ENCODE measurements at regions not wholly inside any gene's neighbourhood (a gene's known extent, or its start where the extent isn't known, plus 50 kb on each side); places are given as distances from the start of the nearest gene placed in this dataset.

GRCh38 chr11:26777372-26777808, 55.5 kb upstream of the SLC5A12 start:
- intact Hi-C loops (cut with DNase I; ENCODE audit: low total_unique reads), result no loop called here
- H3K27ac ChIP-seq, result no peak overlapping the region
- H3K27me3 ChIP-seq, result no peaks in the 10 kb centered on the region
- DNase-seq (ENCODE audit: low spot score in 2 of 2), result no peak
- no peaks in the 10 kb centered on the region for H3K9me3 ChIP-seq
- no peaks in the 10 kb centered on the region for H3K36me3 ChIP-seq
- no peak overlapping the region for H3K4me3 ChIP-seq
- H3K4me1 ChIP-seq, result no peaks in the 10 kb centered on the region
- TF ChIP-seq POLR2AphosphoS5 (IDR thresholded peaks at IDR 0.05) (no peak), CTCF (IDR thresholded peaks at IDR 0.05) (no peak), POLR2A (IDR thresholded peaks at IDR 0.05) (no peak)

- Histone ChIP-seq H3K27me3 (no peaks in the 10 kb centered on the region), H3K27ac (no peak overlapping the region), H3K9me3 (no peaks in the 10 kb centered on the region), H3K36me3 (no peaks in the 10 kb centered on the region), H3K4me1 (no peaks in the 10 kb centered on the region), H3K4me3 (no peak overlapping the region)
- intact Hi-C loops (cut with DNase I; ENCODE audit: low total_unique reads), result no loop called here
- no peak for DNase-seq (ENCODE audit: low spot score in 2 of 2)
- TF ChIP-seq POLR2AphosphoS5 (IDR thresholded peaks at IDR 0.05) (no peak), POLR2A (IDR thresholded peaks at IDR 0.05) (no peak), CTCF (IDR thresholded peaks at IDR 0.05) (no peak)
Observed at GRCh38 chr11:26778000-26778757, 56.3 kb upstream of the SLC5A12 start.

- intact Hi-C loops (cut with DNase I; ENCODE audit: low total_unique reads), result no loop called here
- no peaks in the 10 kb centered on the region for H3K36me3 ChIP-seq
- H3K9me3 ChIP-seq, result peaks cover 5 to 11% of the 10 kb centered on the region in 2 donors
- TF ChIP-seq POLR2A (IDR thresholded peaks at IDR 0.05) (no peak), CTCF (IDR thresholded peaks at IDR 0.05) (no peak), POLR2AphosphoS5 (IDR thresholded peaks at IDR 0.05) (no peak)
- H3K27me3 ChIP-seq, result no peaks in the 10 kb centered on the region
- H3K4me1 ChIP-seq, result no peaks in the 10 kb centered on the region
- no peak overlapping the region for H3K27ac ChIP-seq
- no peak overlapping the region for H3K4me3 ChIP-seq
- DNase-seq (ENCODE audit: low spot score in 2 of 2), result no peak
Observed at GRCh38 chr11:26779074-26779865, 57.4 kb upstream of the SLC5A12 start.

- intact Hi-C loops (cut with DNase I; ENCODE audit: low total_unique reads), result no loop called here
Observed at GRCh38 chr11:26780376-26781085, 58.7 kb upstream of the SLC5A12 start.

More at GRCh38 chr11:26780376-26781085, 58.7 kb upstream of the SLC5A12 start:
- Histone ChIP-seq H3K9me3 (peaks cover 11 to 20% of the 10 kb centered on the region in 2 donors), H3K27me3 (no peaks in the 10 kb centered on the region), H3K27ac (no peak overlapping the region), H3K4me3 (no peak overlapping the region), H3K36me3 (no peaks in the 10 kb centered on the region), H3K4me1 (no peaks in the 10 kb centered on the region)
- no peak for DNase-seq (ENCODE audit: low spot score in 2 of 2)
- TF ChIP-seq POLR2AphosphoS5 (IDR thresholded peaks at IDR 0.05) (no peak), CTCF (IDR thresholded peaks at IDR 0.05) (no peak), POLR2A (IDR thresholded peaks at IDR 0.05) (no peak)

Measured in breast epithelium (tissue), 4 donors.